HG02840 (cell line): ENCODE measurements at regions not wholly inside any gene's neighbourhood (a gene's known extent, or its start where the extent isn't known, plus 50 kb on each side); places are given as distances from the start of the nearest gene placed in this dataset.
"Not testable (repeated sequence)": the region's sequence is repeated elsewhere in the genome, so short reads cannot be mapped to it uniquely, and the experiment has no call there.

Experiments used
- ATAC-seq: cut with Tn5 transposase; IDR thresholded peaks from one replicate; pipeline ENCODE4 v1.9.1; 2021; ENCODE audit warnings: mild to moderate bottlenecking, moderate library complexity, moderate number of reproducible peaks; ENCODE audit not compliant: unreplicated experiment, low FRiP score

- ATAC-seq, result no peak
These were observed 1887.4 kb downstream of the PCDH9 start for GRCh38 chr13:65342541-65343337.

- ATAC-seq, result no peak
These were observed 1890.9 kb downstream of the PCDH9 start for GRCh38 chr13:65339241-65339640.

GRCh38 chr13:65336916-65337315 lies 1893.2 kb downstream of the PCDH9 start:
- ATAC-seq, result no peak

- no peak for ATAC-seq
These were observed 1893.9 kb downstream of the PCDH9 start for GRCh38 chr13:65336087-65336749.

GRCh38 chr13:65330691-65331090 lies 1899.4 kb downstream of the PCDH9 start:
- no peak for ATAC-seq

GRCh38 chr13:65330287-65330686 lies 1899.8 kb downstream of the PCDH9 start:
- no peak for ATAC-seq

GRCh38 chr13:65323192-65323591 lies 1906.9 kb downstream of the PCDH9 start:
- not testable (repeated sequence) for ATAC-seq

- not testable (repeated sequence) for ATAC-seq
These were observed 1908.7 kb downstream of the PCDH9 start for GRCh38 chr13:65321423-65321822.

- no peak for ATAC-seq
These were observed 1916.1 kb downstream of the PCDH9 start for GRCh38 chr13:65314008-65314407.

- ATAC-seq, result no peak
These were observed 1919.3 kb downstream of the PCDH9 start for GRCh38 chr13:65310663-65311328.

- ATAC-seq, result no peak
These were observed 1920.2 kb downstream of the PCDH9 start for GRCh38 chr13:65309906-65310305.

- not testable (repeated sequence) for ATAC-seq
These were observed 1921.4 kb downstream of the PCDH9 start for GRCh38 chr13:65308729-65309128.

- ATAC-seq, result no peak
These were observed 1923.1 kb downstream of the PCDH9 start for GRCh38 chr13:65307056-65307455.

- no peak for ATAC-seq
These were observed 1927.4 kb downstream of the PCDH9 start for GRCh38 chr13:65302691-65303090.

- ATAC-seq, result no peak
These were observed 1928.6 kb downstream of the PCDH9 start for GRCh38 chr13:65301506-65301905.

GRCh38 chr13:65300220-65300619 lies 1929.9 kb downstream of the PCDH9 start:
- ATAC-seq, result no peak

GRCh38 chr13:65293530-65294198 lies 1936.5 kb downstream of the PCDH9 start:
- no peak for ATAC-seq

GRCh38 chr13:65292488-65292901 lies 1937.6 kb downstream of the PCDH9 start:
- no peak for ATAC-seq

GRCh38 chr13:65287405-65287804 lies 1942.7 kb downstream of the PCDH9 start:
- ATAC-seq, result no peak

- no peak for ATAC-seq
These were observed 1954.1 kb downstream of the PCDH9 start for GRCh38 chr13:65275838-65276630.
